ENCODE measurements at regions not wholly inside any gene's neighbourhood (a gene's known extent, or its start where the extent isn't known, plus 50 kb on each side); places are given as distances from the start of the nearest gene placed in this dataset.

DNA sequence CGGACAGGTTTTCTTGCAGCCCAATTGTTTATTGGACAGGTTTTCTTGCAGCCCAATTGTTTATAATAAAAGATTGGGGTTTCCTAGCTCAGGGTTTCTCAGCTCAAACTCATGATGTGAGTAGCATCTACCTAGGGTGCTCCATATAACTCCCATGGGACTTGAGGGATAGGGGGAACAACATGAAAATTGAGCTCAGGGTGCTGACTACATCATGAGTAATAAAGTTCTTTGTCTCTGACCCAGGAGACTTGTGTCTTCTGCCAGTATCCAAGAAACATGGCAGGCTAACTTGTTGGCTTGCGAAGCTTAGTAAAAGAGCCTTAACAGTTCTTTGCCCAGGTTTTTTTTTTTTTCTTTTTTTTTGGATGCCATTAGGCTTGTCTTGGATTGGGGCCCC, 59.2 kb upstream of the MYCBP2 start:
- H3K9me3 Mint-ChIP-seq = peaks cover 2% of the 10 kb centered on the region
- peaks cover 2% of the 10 kb centered on the region for H3K4me1 Mint-ChIP-seq
- Histone ChIP-seq H3K9me3 (ENCODE audit: control insufficient read depth, low read length) (no peaks in the 10 kb centered on the region), H3K4me1 (ENCODE audit: control insufficient read depth, insufficient read depth, low read length) (no peaks in the 10 kb centered on the region), H3K36me3 (ENCODE audit: control insufficient read depth, insufficient read depth, low read length) (no peaks in the 10 kb centered on the region), H3K4me3 (ENCODE audit: low read length) (no peak overlapping the region), H3K27me3 (ENCODE audit: control insufficient read depth, insufficient read depth, low read length, poor library complexity, severe bottlenecking) (no peaks in the 10 kb centered on the region), H3K9ac (ENCODE audit: extremely low read depth, low read length, poor library complexity, severe bottlenecking) (no peak overlapping the region), H3K27ac (ENCODE audit: low read depth, low read length) (no peak overlapping the region)
- no peak overlapping the region for H3K4me3 Mint-ChIP-seq
- no peaks in the 10 kb centered on the region for H3K36me3 Mint-ChIP-seq (ENCODE audit: low read depth)
- 64% methylated on average over 2 of the region's 2 CpGs; no CpG with 5 or more reads in 1 of the 2 experiments for WGBS, 2 experiments (ENCODE audit: insufficient coverage in 1 of 2, insufficient read length in 1 of 2)
- H3K27ac Mint-ChIP-seq = no peak overlapping the region
- DNase-seq = no peak
- no peaks in the 10 kb centered on the region for H3K27me3 Mint-ChIP-seq (ENCODE audit: insufficient read depth)
- TF ChIP-seq, protein P1, sequence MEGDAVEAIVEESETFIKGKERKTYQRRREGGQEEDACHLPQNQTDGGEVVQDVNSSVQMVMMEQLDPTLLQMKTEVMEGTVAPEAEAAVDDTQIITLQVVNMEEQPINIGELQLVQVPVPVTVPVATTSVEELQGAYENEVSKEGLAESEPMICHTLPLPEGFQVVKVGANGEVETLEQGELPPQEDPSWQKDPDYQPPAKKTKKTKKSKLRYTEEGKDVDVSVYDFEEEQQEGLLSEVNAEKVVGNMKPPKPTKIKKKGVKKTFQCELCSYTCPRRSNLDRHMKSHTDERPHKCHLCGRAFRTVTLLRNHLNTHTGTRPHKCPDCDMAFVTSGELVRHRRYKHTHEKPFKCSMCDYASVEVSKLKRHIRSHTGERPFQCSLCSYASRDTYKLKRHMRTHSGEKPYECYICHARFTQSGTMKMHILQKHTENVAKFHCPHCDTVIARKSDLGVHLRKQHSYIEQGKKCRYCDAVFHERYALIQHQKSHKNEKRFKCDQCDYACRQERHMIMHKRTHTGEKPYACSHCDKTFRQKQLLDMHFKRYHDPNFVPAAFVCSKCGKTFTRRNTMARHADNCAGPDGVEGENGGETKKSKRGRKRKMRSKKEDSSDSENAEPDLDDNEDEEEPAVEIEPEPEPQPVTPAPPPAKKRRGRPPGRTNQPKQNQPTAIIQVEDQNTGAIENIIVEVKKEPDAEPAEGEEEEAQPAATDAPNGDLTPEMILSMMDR (conservative IDR thresholded peaks at IDR 0.05) = no peak

DNA sequence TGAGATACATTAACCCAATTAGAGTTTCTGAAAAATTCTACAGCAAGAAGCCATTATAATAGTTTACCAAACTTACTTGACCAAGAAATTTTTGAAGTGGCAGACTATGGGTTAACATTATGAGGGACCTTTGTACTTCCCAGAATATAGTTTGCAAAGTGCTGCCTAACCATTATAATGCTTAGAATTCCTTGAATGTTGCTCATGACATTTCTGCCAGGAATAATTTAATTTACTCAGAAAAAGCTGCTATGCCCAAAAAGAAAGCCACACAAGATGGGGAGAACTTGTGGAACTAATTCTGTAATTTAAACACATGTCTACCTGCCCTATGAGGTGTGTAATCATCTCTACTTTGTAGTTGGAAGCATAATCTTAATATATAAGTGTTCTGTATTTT, 58.1 kb upstream of the MYCBP2 start:
- no peaks in the 10 kb centered on the region for H3K9me3 ChIP-seq (ENCODE audit: control insufficient read depth, low read length)
- no peak overlapping the region for H3K27ac Mint-ChIP-seq
- no peaks in the 10 kb centered on the region for H3K27me3 Mint-ChIP-seq (ENCODE audit: insufficient read depth)

DNA sequence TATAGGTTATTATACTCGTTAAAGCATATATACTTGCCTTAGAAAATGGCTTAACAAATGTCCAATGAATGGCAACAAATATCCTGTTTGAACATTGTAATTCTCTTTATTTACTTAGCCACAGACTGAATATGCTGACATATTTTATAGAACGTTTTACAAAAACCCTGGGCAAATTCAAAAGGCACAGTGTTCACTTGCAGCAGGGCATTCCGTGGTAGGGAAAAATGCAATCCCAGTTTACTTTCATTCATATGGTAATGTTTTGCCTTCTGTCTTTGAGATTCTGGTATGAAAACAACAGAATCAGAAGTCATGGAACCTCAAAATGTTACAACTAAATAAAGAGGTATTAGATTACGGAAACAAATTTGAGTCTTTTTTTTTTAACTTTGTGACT, 56.2 kb upstream of the MYCBP2 start:
- H3K36me3 ChIP-seq (ENCODE audit: control insufficient read depth, insufficient read depth, low read length) = no peaks in the 10 kb centered on the region
- H3K27me3 ChIP-seq (ENCODE audit: control insufficient read depth, insufficient read depth, low read length, poor library complexity, severe bottlenecking) = no peaks in the 10 kb centered on the region
- no peaks in the 10 kb centered on the region for H3K27me3 Mint-ChIP-seq (ENCODE audit: insufficient read depth)
- no peaks in the 10 kb centered on the region for H3K4me1 ChIP-seq (ENCODE audit: control insufficient read depth, insufficient read depth, low read length)
- no peaks in the 10 kb centered on the region for H3K36me3 Mint-ChIP-seq (ENCODE audit: low read depth)
- peaks cover 11% of the 10 kb centered on the region for H3K4me1 Mint-ChIP-seq
- WGBS, 2 experiments (ENCODE audit: insufficient coverage in 1 of 2, insufficient read length in 1 of 2) = 50 to 81% methylated on average over 1 to 4 of the region's 4 CpGs
- no peaks in the 10 kb centered on the region for H3K9me3 ChIP-seq (ENCODE audit: control insufficient read depth, low read length)
- no peak overlapping the region for H3K27ac ChIP-seq (ENCODE audit: low read depth, low read length)
- no peak overlapping the region for H3K27ac Mint-ChIP-seq
- no peak overlapping the region for H3K4me3 Mint-ChIP-seq
- no peak overlapping the region for H3K9ac ChIP-seq (ENCODE audit: extremely low read depth, low read length, poor library complexity, severe bottlenecking)
- peaks cover 2% of the 10 kb centered on the region for H3K9me3 Mint-ChIP-seq
- TF ChIP-seq, protein P1 (conservative IDR thresholded peaks at IDR 0.05) = no peak
- no peak for DNase-seq
- H3K4me3 ChIP-seq (ENCODE audit: low read length) = no peak overlapping the region

More for the DNA sequence above, 58.1 kb upstream of the MYCBP2 start:
- Histone ChIP-seq H3K36me3 (ENCODE audit: control insufficient read depth, insufficient read depth, low read length) (no peaks in the 10 kb centered on the region), H3K9ac (ENCODE audit: extremely low read depth, low read length, poor library complexity, severe bottlenecking) (no peak overlapping the region), H3K27me3 (ENCODE audit: control insufficient read depth, insufficient read depth, low read length, poor library complexity, severe bottlenecking) (no peaks in the 10 kb centered on the region), H3K4me1 (ENCODE audit: control insufficient read depth, insufficient read depth, low read length) (no peaks in the 10 kb centered on the region), H3K4me3 (ENCODE audit: low read length) (no peak overlapping the region), H3K27ac (ENCODE audit: low read depth, low read length) (no peak overlapping the region)
- no peak for DNase-seq
- Mint-ChIP-seq H3K4me3 (no peak overlapping the region), H3K4me1 (peaks cover 2% of the 10 kb centered on the region), H3K36me3 (ENCODE audit: low read depth) (no peaks in the 10 kb centered on the region), H3K9me3 (peaks cover 2% of the 10 kb centered on the region)
- TF ChIP-seq, protein P1 (conservative IDR thresholded peaks at IDR 0.05) = no peak

All from endodermal cell (in vitro differentiated cells).